HepG2 (cell line): ENCODE measurements at regions not wholly inside any gene's neighbourhood (a gene's known extent, or its start where the extent isn't known, plus 50 kb on each side); places are given as distances from the start of the nearest gene placed in this dataset.
"Not testable (repeated sequence)": the region's sequence is repeated elsewhere in the genome, so short reads cannot be mapped to it uniquely, and the experiment has no call there.

Experiments used
- CEBPB ChIP-seq: IDR thresholded peaks from 2 replicates; pipeline ENCODE4 v1.6.1; 2011; ENCODE audit warnings: low read depth, low read length, improper control_type of control experiment, borderline replicate concordance
- CHCHD3 ChIP-seq: sonication (generic); formaldehyde crosslinking; IDR thresholded peaks from 2 replicates; pipeline ENCODE4 v1.8.0; 2022; ENCODE audit warnings: mild to moderate bottlenecking, missing genetic modification reagents, moderate library complexity
- GABPA ChIP-seq, 2 experiments: IDR thresholded peaks; 2 replicates each; pipeline ENCODE4 v1.6.1; 2011 to 2016; ENCODE audit warnings: low read depth in 2 of 2, low read length in 1 of 2, missing biosample characterization in 1 of 2, missing genetic modification characterization in 1 of 2
- IKZF5 ChIP-seq: IDR thresholded peaks from 2 replicates; pipeline ENCODE4 v1.6.1; 2018; ENCODE audit warnings: missing genetic modification reagents, mild to moderate bottlenecking, missing compliant biosample characterization
- MAF1 ChIP-seq: sonication (generic); formaldehyde crosslinking; IDR thresholded peaks from 2 replicates; pipeline ENCODE4 v1.5.0; 2020; ENCODE audit warnings: missing genetic modification reagents, borderline replicate concordance
- MLX ChIP-seq: IDR thresholded peaks from 2 replicates; pipeline ENCODE4 v1.6.1; 2016
- NFIC ChIP-seq: IDR thresholded peaks from 2 replicates; pipeline ENCODE4 v1.6.1; 2012; ENCODE audit warnings: mild to moderate bottlenecking, low read length, inconsistent platforms
- REST ChIP-seq, 2 experiments: IDR thresholded peaks; 2 replicates each; pipeline ENCODE4 v1.6.1; 2011 to 2012; ENCODE audit warnings: low read length in 2 of 2, borderline replicate concordance in 1 of 2, low read depth in 1 of 2, mild to moderate bottlenecking in 1 of 2, moderate library complexity in 1 of 2
- SALL2 ChIP-seq: sonication (generic); formaldehyde crosslinking; IDR thresholded peaks from 2 replicates; pipeline ENCODE4 v1.8.1; 2023; ENCODE audit warnings: mild to moderate bottlenecking, missing genetic modification reagents, inconsistent platforms
- TAF1 ChIP-seq: sonication (generic); formaldehyde crosslinking; IDR thresholded peaks from 2 replicates; pipeline ENCODE4 v1.4.0; 2020; ENCODE audit warnings: missing genetic modification reagents
- ZBTB46 ChIP-seq: sonication (generic); formaldehyde crosslinking; IDR thresholded peaks from 2 replicates; pipeline ENCODE4 v1.4.0; 2020; ENCODE audit warnings: mild to moderate bottlenecking, missing genetic modification reagents, borderline replicate concordance
- ZNF260 ChIP-seq: sonication (generic); formaldehyde crosslinking; IDR thresholded peaks from 2 replicates; pipeline ENCODE4 v1.4.0; 2020; ENCODE audit warnings: missing genetic modification reagents, low read depth, mild to moderate bottlenecking, borderline replicate concordance
- ZNF563 ChIP-seq: sonication (generic); formaldehyde crosslinking; IDR thresholded peaks from 2 replicates; pipeline ENCODE4 v1.8.0; 2022; ENCODE audit warnings: mild to moderate bottlenecking, moderate library complexity, missing genetic modification reagents

- not testable (repeated sequence) for TF ChIP-seq NFIC; GABPA (IDR thresholded peaks at IDR 0.05; ENCODE audit: low read depth, low read length); GABPA (CRISPR knock-in tag; IDR thresholded peaks at IDR 0.05; ENCODE audit: low read depth); TAF1 (CRISPR knock-in tag); CHCHD3 (CRISPR knock-in tag); MLX (CRISPR knock-in tag); REST (IDR thresholded peaks at IDR 0.05; ENCODE audit: borderline replicate concordance in 1 of 2, low read depth in 1 of 2, low read length in 2 of 2); SALL2 (CRISPR knock-in tag); ZBTB46 (CRISPR knock-in tag); CEBPB; ZNF563; IKZF5 (CRISPR knock-in tag); MAF1 (CRISPR knock-in tag); ZNF260
These were observed 3980.3 kb upstream of the TPTE start for GRCh38 chr21:6541036-6541435.
